ENCODE measurements at regions not wholly inside any gene's neighbourhood (a gene's known extent, or its start where the extent isn't known, plus 50 kb on each side); places are given as distances from the start of the nearest gene placed in this dataset.

DNA sequence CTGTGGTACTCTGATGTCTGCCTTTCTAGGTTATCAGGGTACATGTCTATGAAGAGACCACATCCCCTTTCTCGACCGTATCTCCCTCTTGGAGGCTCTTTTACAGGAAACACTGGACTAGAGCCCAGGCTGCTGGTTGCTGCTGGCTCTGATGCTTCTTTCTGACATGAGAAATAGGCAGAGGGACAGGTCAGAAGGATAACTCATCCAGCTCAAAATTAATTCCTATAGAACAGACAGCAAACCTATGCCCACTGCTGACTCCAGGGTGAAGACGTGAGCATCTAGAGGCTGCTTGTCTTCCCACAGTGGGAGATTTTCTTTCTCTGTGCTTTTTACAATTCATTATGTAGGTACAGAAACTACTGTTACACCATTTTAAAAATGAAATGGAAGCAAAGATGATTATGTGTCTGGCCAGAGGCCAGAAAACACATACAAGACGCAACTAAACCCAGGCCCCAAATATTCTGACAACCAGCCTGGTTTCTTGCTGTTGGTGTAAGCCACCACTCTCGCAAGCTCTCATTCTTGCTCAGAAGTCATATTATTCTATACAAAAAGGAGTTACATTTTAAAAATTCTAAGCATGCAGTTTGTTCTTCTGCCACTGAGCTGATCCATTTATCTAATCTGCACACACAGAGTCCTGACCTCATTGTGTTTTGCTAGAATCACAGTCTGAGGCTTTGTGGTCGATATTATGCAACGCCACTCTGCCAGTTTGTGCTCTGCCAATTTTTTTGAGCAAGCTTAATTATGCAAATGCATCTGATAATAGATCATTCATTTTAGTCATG lies 424.3 kb downstream of the KIF20B start:
- Histone ChIP-seq H3K4me3 (ENCODE audit: low read depth, low read length) (no peak overlapping the region), H3K27me3 (ENCODE audit: control insufficient read depth, insufficient read depth, low read length) (no peaks in the 10 kb centered on the region), H3K36me3 (ENCODE audit: control insufficient read depth, insufficient read depth, low read length) (no peaks in the 10 kb centered on the region)
- ChIA-PET POLR2A (no interaction called here), CTCF (interaction anchor here (0.8 kb wide), 1 partner anchor 468 kb away, joined by 3 read pairs; no protein-coding TSS in a partner anchor)
- no peak for DNase-seq (ENCODE audit: low read depth)
- TF ChIP-seq, protein P1, sequence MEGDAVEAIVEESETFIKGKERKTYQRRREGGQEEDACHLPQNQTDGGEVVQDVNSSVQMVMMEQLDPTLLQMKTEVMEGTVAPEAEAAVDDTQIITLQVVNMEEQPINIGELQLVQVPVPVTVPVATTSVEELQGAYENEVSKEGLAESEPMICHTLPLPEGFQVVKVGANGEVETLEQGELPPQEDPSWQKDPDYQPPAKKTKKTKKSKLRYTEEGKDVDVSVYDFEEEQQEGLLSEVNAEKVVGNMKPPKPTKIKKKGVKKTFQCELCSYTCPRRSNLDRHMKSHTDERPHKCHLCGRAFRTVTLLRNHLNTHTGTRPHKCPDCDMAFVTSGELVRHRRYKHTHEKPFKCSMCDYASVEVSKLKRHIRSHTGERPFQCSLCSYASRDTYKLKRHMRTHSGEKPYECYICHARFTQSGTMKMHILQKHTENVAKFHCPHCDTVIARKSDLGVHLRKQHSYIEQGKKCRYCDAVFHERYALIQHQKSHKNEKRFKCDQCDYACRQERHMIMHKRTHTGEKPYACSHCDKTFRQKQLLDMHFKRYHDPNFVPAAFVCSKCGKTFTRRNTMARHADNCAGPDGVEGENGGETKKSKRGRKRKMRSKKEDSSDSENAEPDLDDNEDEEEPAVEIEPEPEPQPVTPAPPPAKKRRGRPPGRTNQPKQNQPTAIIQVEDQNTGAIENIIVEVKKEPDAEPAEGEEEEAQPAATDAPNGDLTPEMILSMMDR (IDR thresholded peaks at IDR 0.05; ENCODE audit: insufficient read depth, low read depth, low read length) = no peak

DNA sequence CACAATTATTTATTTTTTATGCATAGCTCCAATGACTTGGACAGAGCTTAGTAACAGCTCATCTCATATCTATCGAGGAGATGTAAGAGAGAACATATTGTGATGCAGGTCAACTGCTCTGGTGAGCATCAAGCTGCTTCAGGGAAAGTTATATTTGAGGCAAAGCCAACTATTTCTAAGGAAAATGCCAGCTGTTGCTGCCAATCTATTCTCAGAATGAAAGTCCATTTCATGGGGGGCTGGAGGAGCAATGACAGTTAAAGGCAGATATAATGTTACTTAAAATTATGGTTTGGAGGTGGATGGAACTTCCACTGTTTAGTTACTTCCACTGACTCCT lies 424.8 kb downstream of the KIF20B start:
- TF ChIP-seq, protein P1 (IDR thresholded peaks at IDR 0.05; ENCODE audit: insufficient read depth, low read depth, low read length) = no peak
- Histone ChIP-seq H3K4me3 (ENCODE audit: low read depth, low read length) (no peak overlapping the region), H3K36me3 (ENCODE audit: control insufficient read depth, insufficient read depth, low read length) (no peaks in the 10 kb centered on the region), H3K27me3 (ENCODE audit: control insufficient read depth, insufficient read depth, low read length) (no peaks in the 10 kb centered on the region)
- ChIA-PET CTCF (no interaction called here), POLR2A (no interaction called here)
- no peak for DNase-seq (ENCODE audit: low read depth)

DNA sequence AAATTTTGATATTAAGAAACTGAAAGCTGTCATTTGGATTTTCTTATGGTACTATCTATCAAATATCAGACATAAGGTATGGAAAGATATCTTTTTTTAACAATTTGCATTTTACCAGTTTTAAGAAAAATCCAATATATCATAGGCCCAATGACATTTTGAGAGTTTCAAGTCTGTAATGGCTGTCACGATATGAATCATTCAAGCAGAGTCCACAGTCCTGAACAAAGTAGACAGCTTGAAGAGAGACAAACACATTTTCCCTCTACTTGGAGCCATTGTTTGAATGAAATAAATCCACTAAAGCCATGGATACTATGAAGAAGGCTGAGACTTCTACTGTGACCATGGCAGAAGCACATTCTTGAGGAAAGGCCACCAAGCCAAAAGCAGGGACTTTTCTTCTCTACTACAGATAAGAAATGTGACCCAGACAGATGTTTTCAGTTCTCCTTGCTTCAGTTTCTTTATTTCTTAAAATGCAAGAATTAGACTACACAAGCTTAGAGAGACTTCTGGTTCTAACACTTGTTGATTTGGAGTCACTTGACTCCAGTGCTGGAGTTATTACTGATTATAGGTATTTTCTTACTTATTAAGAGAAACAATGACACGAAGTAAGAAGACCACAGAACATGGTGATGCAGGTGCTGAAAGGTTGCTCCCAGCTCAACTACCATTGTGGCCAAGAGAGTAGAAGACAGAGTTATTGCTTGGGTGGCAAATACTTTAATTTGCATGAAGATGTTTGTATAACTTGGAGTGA lies 429.1 kb downstream of the KIF20B start:
- POLR2A ChIA-PET = no interaction called here
- TF ChIP-seq, protein P1 (IDR thresholded peaks at IDR 0.05; ENCODE audit: insufficient read depth, low read depth, low read length) = no peak
- no peaks in the 10 kb centered on the region for H3K36me3 ChIP-seq (ENCODE audit: control insufficient read depth, insufficient read depth, low read length)
- no peak overlapping the region for H3K4me3 ChIP-seq (ENCODE audit: low read depth, low read length)
- CTCF ChIA-PET = no interaction called here
- H3K27me3 ChIP-seq (ENCODE audit: control insufficient read depth, insufficient read depth, low read length) = no peaks in the 10 kb centered on the region
- DNase-seq (ENCODE audit: low read depth) = no peak

DNA sequence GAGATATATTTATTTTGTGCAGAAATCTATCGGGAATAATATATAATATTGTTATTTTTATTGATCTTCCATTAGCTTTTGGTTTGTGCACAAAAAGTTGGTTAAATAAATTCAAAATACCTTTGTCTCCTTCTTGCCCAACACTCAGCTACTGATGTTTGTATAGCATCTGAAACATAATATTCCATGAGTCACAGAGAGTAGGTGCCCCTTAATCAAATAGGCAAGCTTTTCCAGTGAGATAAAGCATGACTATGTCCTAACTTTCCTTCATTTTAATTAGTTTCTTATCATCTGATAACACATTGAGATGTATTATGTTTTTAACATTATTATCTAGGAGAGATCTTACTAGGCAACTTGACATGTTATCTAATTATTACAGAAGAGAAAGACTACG lies 432.2 kb downstream of the KIF20B start:
- POLR2A ChIA-PET = no interaction called here

More for the DNA sequence above, 432.2 kb downstream of the KIF20B start:
- TF ChIP-seq, protein P1 (IDR thresholded peaks at IDR 0.05; ENCODE audit: insufficient read depth, low read depth, low read length) = no peak
- Histone ChIP-seq H3K4me3 (ENCODE audit: low read depth, low read length) (no peak overlapping the region), H3K36me3 (ENCODE audit: control insufficient read depth, insufficient read depth, low read length) (no peaks in the 10 kb centered on the region), H3K27me3 (ENCODE audit: control insufficient read depth, insufficient read depth, low read length) (no peaks in the 10 kb centered on the region)
- no peak for DNase-seq (ENCODE audit: low read depth)
- CTCF ChIA-PET = no interaction called here

Data from BJ (cell line).